ENCODE measurements at regions not wholly inside any gene's neighbourhood (a gene's known extent, or its start where the extent isn't known, plus 50 kb on each side); places are given as distances from the start of the nearest gene placed in this dataset.

GRCh38 chr4:3828546-3828945 is 62.4 kb downstream of the ADRA2C start:
- CTCF ChIA-PET, result no interaction called here
- Mint-ChIP-seq H3K9me3 (no peaks in the 10 kb centered on the region), H3K36me3 (no peaks in the 10 kb centered on the region), H3K4me3 (no peak overlapping the region), H3K4me1 (no peaks in the 10 kb centered on the region), H3K27me3 (peaks cover 14 to 20% of the 10 kb centered on the region in 2 donors), H3K27ac (no peak overlapping the region)
- DNase-seq (no peak), ATAC-seq (replicated peaks in 1 of 4) (no peak)
- no peaks in the 10 kb centered on the region for H3K9me3 ChIP-seq
- H3K36me3 ChIP-seq (ENCODE audit: control insufficient read depth in 2 of 2, extremely low read depth in 1 of 2, insufficient read depth in 1 of 2, low read length in 1 of 2), result no peaks in the 10 kb centered on the region
- no peak overlapping the region for H3K4me3 ChIP-seq (ENCODE audit: control insufficient read depth in 1 of 2, extremely low read depth in 1 of 2, low read length in 1 of 2)
- POLR2A ChIA-PET, result no interaction called here
- peaks cover 0 to 57% of the 10 kb centered on the region in 2 experiments for H3K27me3 ChIP-seq (replicated peaks in 1 of 2; ENCODE audit: control insufficient read depth in 2 of 2, extremely low read depth in 1 of 2, insufficient read depth in 2 of 2, low read length in 1 of 2)
- WGBS (ENCODE audit: insufficient coverage), result 77% methylated on average over 2 of the region's 9 CpGs
- no peak overlapping the region for H3K27ac ChIP-seq (ENCODE audit: low read length)
- H3K4me1 ChIP-seq (ENCODE audit: control insufficient read depth in 1 of 2, extremely low read depth in 1 of 2, insufficient read depth in 2 of 2, low read length in 2 of 2), result no peaks in the 10 kb centered on the region

- no peak for DNase-seq
- no peaks in the 10 kb centered on the region for H3K4me1 Mint-ChIP-seq
- CTCF ChIA-PET, result no interaction called here
- Histone ChIP-seq H3K36me3 (ENCODE audit: control insufficient read depth in 2 of 2, extremely low read depth in 1 of 2, insufficient read depth in 1 of 2, low read length in 1 of 2) (no peaks in the 10 kb centered on the region), H3K9me3 (no peaks in the 10 kb centered on the region), H3K4me1 (ENCODE audit: control insufficient read depth in 1 of 2, extremely low read depth in 1 of 2, insufficient read depth in 2 of 2, low read length in 2 of 2) (no peaks in the 10 kb centered on the region), H3K4me3 (ENCODE audit: control insufficient read depth in 1 of 2, extremely low read depth in 1 of 2, low read length in 1 of 2) (no peak overlapping the region), H3K27me3 (replicated peaks in 1 of 2; ENCODE audit: control insufficient read depth in 2 of 2, extremely low read depth in 1 of 2, insufficient read depth in 2 of 2, low read length in 1 of 2) (peaks cover 0 to 65% of the 10 kb centered on the region in 2 experiments), H3K27ac (ENCODE audit: low read length) (no peak overlapping the region)
- no peak for ATAC-seq (replicated peaks in 1 of 4)
- peaks cover 22 to 28% of the 10 kb centered on the region in 2 donors for H3K27me3 Mint-ChIP-seq
- POLR2A ChIA-PET, result no interaction called here
- H3K27ac Mint-ChIP-seq, result no peak overlapping the region
- WGBS (ENCODE audit: insufficient coverage), result 76% methylated on average over 17 of the region's 20 CpGs
- H3K9me3 Mint-ChIP-seq, result no peaks in the 10 kb centered on the region
- H3K36me3 Mint-ChIP-seq, result no peaks in the 10 kb centered on the region
- no peak overlapping the region for H3K4me3 Mint-ChIP-seq
Measured at GRCh38 chr4:3829211-3829955, 63.2 kb downstream of the ADRA2C start.

- no peak for DNase-seq
- peaks cover 30 to 32% of the 10 kb centered on the region in 2 donors for H3K27me3 Mint-ChIP-seq
- H3K27ac ChIP-seq (ENCODE audit: low read length), result no peak overlapping the region
- H3K36me3 Mint-ChIP-seq, result no peaks in the 10 kb centered on the region
- no peaks in the 10 kb centered on the region for H3K9me3 ChIP-seq
- H3K27me3 ChIP-seq (replicated peaks in 1 of 2; ENCODE audit: control insufficient read depth in 2 of 2, extremely low read depth in 1 of 2, insufficient read depth in 2 of 2, low read length in 1 of 2), result peaks cover 0 to 71% of the 10 kb centered on the region in 2 experiments
- ChIA-PET CTCF (no interaction called here), POLR2A (no interaction called here)
- 70% methylated on average over 16 of the region's 19 CpGs for WGBS (ENCODE audit: insufficient coverage)
- H3K9me3 Mint-ChIP-seq, result no peaks in the 10 kb centered on the region
- peak in 1 of 4 experiments; percentile 19 for ATAC-seq (replicated peaks in 1 of 4)
- H3K4me1 ChIP-seq (ENCODE audit: control insufficient read depth in 1 of 2, extremely low read depth in 1 of 2, insufficient read depth in 2 of 2, low read length in 2 of 2), result no peaks in the 10 kb centered on the region
- H3K27ac Mint-ChIP-seq, result no peak overlapping the region
- H3K4me3 ChIP-seq (ENCODE audit: control insufficient read depth in 1 of 2, extremely low read depth in 1 of 2, low read length in 1 of 2), result no peak overlapping the region
- H3K36me3 ChIP-seq (ENCODE audit: control insufficient read depth in 2 of 2, extremely low read depth in 1 of 2, insufficient read depth in 1 of 2, low read length in 1 of 2), result no peaks in the 10 kb centered on the region
- H3K4me3 Mint-ChIP-seq, result no peak overlapping the region
- H3K4me1 Mint-ChIP-seq, result no peaks in the 10 kb centered on the region
Measured at GRCh38 chr4:3829956-3830773, 64.0 kb downstream of the ADRA2C start.

- no peaks in the 10 kb centered on the region for H3K9me3 Mint-ChIP-seq
- no peak overlapping the region for H3K27ac Mint-ChIP-seq
- no peaks in the 10 kb centered on the region for H3K36me3 Mint-ChIP-seq
- Histone ChIP-seq H3K9me3 (no peaks in the 10 kb centered on the region), H3K4me1 (ENCODE audit: control insufficient read depth in 1 of 2, extremely low read depth in 1 of 2, insufficient read depth in 2 of 2, low read length in 2 of 2) (no peaks in the 10 kb centered on the region), H3K4me3 (ENCODE audit: control insufficient read depth in 1 of 2, extremely low read depth in 1 of 2, low read length in 1 of 2) (no peak overlapping the region), H3K27ac (ENCODE audit: low read length) (no peak overlapping the region), H3K36me3 (ENCODE audit: control insufficient read depth in 2 of 2, extremely low read depth in 1 of 2, insufficient read depth in 1 of 2, low read length in 1 of 2) (no peaks in the 10 kb centered on the region), H3K27me3 (replicated peaks in 1 of 2; ENCODE audit: control insufficient read depth in 2 of 2, extremely low read depth in 1 of 2, insufficient read depth in 2 of 2, low read length in 1 of 2) (peaks cover 0 to 79% of the 10 kb centered on the region in 2 experiments)
- 54% methylated on average over 11 of the region's 13 CpGs for WGBS (ENCODE audit: insufficient coverage)
- CTCF ChIA-PET, result no interaction called here
- POLR2A ChIA-PET, result no interaction called here
- peaks cover 37 to 38% of the 10 kb centered on the region in 2 donors for H3K27me3 Mint-ChIP-seq
- ATAC-seq (replicated peaks in 1 of 4) (no peak), DNase-seq (no peak)
- H3K4me3 Mint-ChIP-seq, result no peak overlapping the region
- H3K4me1 Mint-ChIP-seq, result no peaks in the 10 kb centered on the region
Measured at GRCh38 chr4:3830774-3831528, 64.8 kb downstream of the ADRA2C start.

GRCh38 chr4:3831529-3832150 is 65.5 kb downstream of the ADRA2C start:
- WGBS (ENCODE audit: insufficient coverage), result 78% methylated on average over 9 of the region's 14 CpGs
- H3K36me3 Mint-ChIP-seq, result no peaks in the 10 kb centered on the region

GRCh38 chr4:3832536-3833220 is 66.5 kb downstream of the ADRA2C start:
- Histone ChIP-seq H3K9me3 (no peaks in the 10 kb centered on the region), H3K27me3 (replicated peaks in 1 of 2; ENCODE audit: control insufficient read depth in 2 of 2, extremely low read depth in 1 of 2, insufficient read depth in 2 of 2, low read length in 1 of 2) (peaks cover 0 to 89% of the 10 kb centered on the region in 2 experiments), H3K4me3 (ENCODE audit: control insufficient read depth in 1 of 2, extremely low read depth in 1 of 2, low read length in 1 of 2) (no peak overlapping the region), H3K36me3 (ENCODE audit: control insufficient read depth in 2 of 2, extremely low read depth in 1 of 2, insufficient read depth in 1 of 2, low read length in 1 of 2) (no peaks in the 10 kb centered on the region), H3K27ac (ENCODE audit: low read length) (no peak overlapping the region), H3K4me1 (ENCODE audit: control insufficient read depth in 1 of 2, extremely low read depth in 1 of 2, insufficient read depth in 2 of 2, low read length in 2 of 2) (no peaks in the 10 kb centered on the region)
- POLR2A ChIA-PET, result no interaction called here
- H3K27ac Mint-ChIP-seq, result no peak overlapping the region
- no peak overlapping the region for H3K4me3 Mint-ChIP-seq
- WGBS (ENCODE audit: insufficient coverage), result 72% methylated on average over 10 of the region's 12 CpGs
- ATAC-seq (replicated peaks in 1 of 4) (no peak), DNase-seq (no peak)
- H3K36me3 Mint-ChIP-seq, result no peaks in the 10 kb centered on the region
- H3K27me3 Mint-ChIP-seq, result peaks cover 39 to 45% of the 10 kb centered on the region in 2 donors
- no peaks in the 10 kb centered on the region for H3K4me1 Mint-ChIP-seq
- H3K9me3 Mint-ChIP-seq, result no peaks in the 10 kb centered on the region
- CTCF ChIA-PET, result no interaction called here

More at GRCh38 chr4:3831529-3832150, 65.5 kb downstream of the ADRA2C start:
- H3K27me3 Mint-ChIP-seq, result peaks cover 38 to 39% of the 10 kb centered on the region in 2 donors
- H3K4me1 ChIP-seq (ENCODE audit: control insufficient read depth in 1 of 2, extremely low read depth in 1 of 2, insufficient read depth in 2 of 2, low read length in 2 of 2), result no peaks in the 10 kb centered on the region
- no peak for DNase-seq
- H3K4me1 Mint-ChIP-seq, result no peaks in the 10 kb centered on the region
- H3K9me3 ChIP-seq, result no peaks in the 10 kb centered on the region
- no peaks in the 10 kb centered on the region for H3K36me3 ChIP-seq (ENCODE audit: control insufficient read depth in 2 of 2, extremely low read depth in 1 of 2, insufficient read depth in 1 of 2, low read length in 1 of 2)
- no peak overlapping the region for H3K4me3 Mint-ChIP-seq
- H3K4me3 ChIP-seq (ENCODE audit: control insufficient read depth in 1 of 2, extremely low read depth in 1 of 2, low read length in 1 of 2), result no peak overlapping the region
- peaks cover 0 to 86% of the 10 kb centered on the region in 2 experiments for H3K27me3 ChIP-seq (replicated peaks in 1 of 2; ENCODE audit: control insufficient read depth in 2 of 2, extremely low read depth in 1 of 2, insufficient read depth in 2 of 2, low read length in 1 of 2)
- no peak for ATAC-seq (replicated peaks in 1 of 4)
- H3K9me3 Mint-ChIP-seq, result no peaks in the 10 kb centered on the region
- CTCF ChIA-PET, result no interaction called here
- H3K27ac Mint-ChIP-seq, result no peak overlapping the region
- POLR2A ChIA-PET, result no interaction called here
- H3K27ac ChIP-seq (ENCODE audit: low read length), result no peak overlapping the region
